ENCODE measurements at regions not wholly inside any gene's neighbourhood (a gene's known extent, or its start where the extent isn't known, plus 50 kb on each side); places are given as distances from the start of the nearest gene placed in this dataset.

DNA sequence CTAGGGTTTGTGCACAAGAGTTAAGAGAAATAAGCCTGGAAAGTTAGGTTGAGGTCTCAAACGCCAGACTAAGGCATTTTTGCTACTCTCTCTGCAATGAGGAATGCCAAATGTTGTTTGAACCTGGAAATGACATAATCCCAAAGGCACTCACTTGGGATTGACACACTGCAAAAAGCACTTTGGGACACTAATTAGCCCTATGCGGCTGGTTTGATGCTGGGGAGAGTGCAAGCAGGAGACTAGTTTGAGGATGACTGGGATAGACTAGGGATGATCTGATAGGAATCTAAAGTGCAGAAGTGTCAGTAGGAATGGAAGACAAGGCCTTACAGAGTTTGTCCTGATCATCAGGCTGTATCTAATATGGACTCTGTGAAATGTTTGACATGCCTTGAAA is 469.0 kb downstream of the SLC4A3 start:
- Histone ChIP-seq H3K27ac (ENCODE audit: insufficient read length, low read depth, low read length) (no peak overlapping the region), H4K8ac (replicated peaks; ENCODE audit: insufficient read length, low read depth, low read length) (no peak overlapping the region), H3T11ph (ENCODE audit: low read length) (no peak overlapping the region), H2AFZ (ENCODE audit: low read length) (no peak overlapping the region), H3K23ac (ENCODE audit: insufficient read length, low read depth, low read length) (no peak overlapping the region), H3K4me1 (ENCODE audit: insufficient read depth, low read length) (no peaks in the 10 kb centered on the region), H2BK5ac (ENCODE audit: insufficient read length, low read length) (no peak overlapping the region), H3K79me2 (ENCODE audit: insufficient read depth, low read length) (no peaks in the 10 kb centered on the region), H3K9me3 (ENCODE audit: control insufficient read depth, low read depth, low read length) (no peaks in the 10 kb centered on the region), H3K14ac (ENCODE audit: insufficient read depth, low read length) (no peak overlapping the region), H4K5ac (ENCODE audit: insufficient read length, low read depth, low read length) (no peak overlapping the region), H4K91ac (ENCODE audit: insufficient read length, low read depth, low read length) (no peak overlapping the region), H2BK12ac (ENCODE audit: insufficient read length, low read depth, low read length) (no peak overlapping the region), H3K56ac (ENCODE audit: insufficient read length, low read depth, low read length) (no peak overlapping the region), H2BK120ac (ENCODE audit: low read depth, low read length, poor library complexity, severe bottlenecking) (no peak overlapping the region), H3K4me2 (ENCODE audit: insufficient read depth, insufficient read length, low read length) (no peak overlapping the region), H4K20me1 (ENCODE audit: control insufficient read depth, insufficient read depth, insufficient read length) (no peaks in the 10 kb centered on the region), H3K23me2 (ENCODE audit: insufficient read length, low read depth, low read length, poor library complexity, severe bottlenecking) (no peaks in the 10 kb centered on the region), H2BK20ac (ENCODE audit: low read depth, low read length, poor library complexity, severe bottlenecking) (no peak overlapping the region), H3K79me1 (ENCODE audit: insufficient read depth, low read depth, low read length, poor library complexity, severe bottlenecking) (no peaks in the 10 kb centered on the region), H3K9ac (ENCODE audit: extremely low read depth, insufficient read length, low read length) (no peak overlapping the region), H2AK5ac (ENCODE audit: insufficient read length, low read length) (no peak overlapping the region), H3K4ac (ENCODE audit: low read depth, low read length) (no peak overlapping the region), H3K18ac (ENCODE audit: insufficient read length, low read depth, low read length) (no peak overlapping the region), H3K27me3 (ENCODE audit: insufficient read depth, low read length) (no peaks in the 10 kb centered on the region), H2BK15ac (ENCODE audit: low read depth, low read length) (no peak overlapping the region)
- Mint-ChIP-seq H3K36me3 (ENCODE audit: insufficient read depth in 1 of 3, low read depth in 3 of 3) (no peaks in the 10 kb centered on the region), H3K4me1 (no peaks in the 10 kb centered on the region), H3K4me3 (no peak overlapping the region), H3K9me3 (no peaks in the 10 kb centered on the region; a peak in 1 of 5 replicates), H3K27ac (no peak overlapping the region), H3K27me3 (ENCODE audit: low read depth) (no peaks in the 10 kb centered on the region)
- TF ChIP-seq, protein P1, sequence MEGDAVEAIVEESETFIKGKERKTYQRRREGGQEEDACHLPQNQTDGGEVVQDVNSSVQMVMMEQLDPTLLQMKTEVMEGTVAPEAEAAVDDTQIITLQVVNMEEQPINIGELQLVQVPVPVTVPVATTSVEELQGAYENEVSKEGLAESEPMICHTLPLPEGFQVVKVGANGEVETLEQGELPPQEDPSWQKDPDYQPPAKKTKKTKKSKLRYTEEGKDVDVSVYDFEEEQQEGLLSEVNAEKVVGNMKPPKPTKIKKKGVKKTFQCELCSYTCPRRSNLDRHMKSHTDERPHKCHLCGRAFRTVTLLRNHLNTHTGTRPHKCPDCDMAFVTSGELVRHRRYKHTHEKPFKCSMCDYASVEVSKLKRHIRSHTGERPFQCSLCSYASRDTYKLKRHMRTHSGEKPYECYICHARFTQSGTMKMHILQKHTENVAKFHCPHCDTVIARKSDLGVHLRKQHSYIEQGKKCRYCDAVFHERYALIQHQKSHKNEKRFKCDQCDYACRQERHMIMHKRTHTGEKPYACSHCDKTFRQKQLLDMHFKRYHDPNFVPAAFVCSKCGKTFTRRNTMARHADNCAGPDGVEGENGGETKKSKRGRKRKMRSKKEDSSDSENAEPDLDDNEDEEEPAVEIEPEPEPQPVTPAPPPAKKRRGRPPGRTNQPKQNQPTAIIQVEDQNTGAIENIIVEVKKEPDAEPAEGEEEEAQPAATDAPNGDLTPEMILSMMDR (conservative IDR thresholded peaks at IDR 0.05), result no peak
- no CpG with 5 or more reads among the region's 2 CpGs for WGBS (ENCODE audit: extremely low coverage, insufficient read length, low lambda C conversion rate)
- DNase-seq, result no peak
